22Rv1 (cell line): ENCODE measurements at regions not wholly inside any gene's neighbourhood (a gene's known extent, or its start where the extent isn't known, plus 50 kb on each side); places are given as distances from the start of the nearest gene placed in this dataset.

Experiments used
- H3K27ac ChIP-seq: fragments of 450-650 bp; 2 replicates; pipeline ENCODE4 v1.5.1; 2017
- ZFX ChIP-seq: fragments of 450-650 bp; IDR thresholded peaks from 2 replicates; pipeline ENCODE4 v1.6.1; 2017; ENCODE audit warnings: antibody characterized with exemption, borderline replicate concordance
- TF ChIP-seq, protein P1 (sequence below): fragments of 450-650 bp; IDR thresholded peaks from 2 replicates; pipeline ENCODE4 v1.5.1; 2017; ENCODE audit warnings: mild to moderate bottlenecking

DNA sequence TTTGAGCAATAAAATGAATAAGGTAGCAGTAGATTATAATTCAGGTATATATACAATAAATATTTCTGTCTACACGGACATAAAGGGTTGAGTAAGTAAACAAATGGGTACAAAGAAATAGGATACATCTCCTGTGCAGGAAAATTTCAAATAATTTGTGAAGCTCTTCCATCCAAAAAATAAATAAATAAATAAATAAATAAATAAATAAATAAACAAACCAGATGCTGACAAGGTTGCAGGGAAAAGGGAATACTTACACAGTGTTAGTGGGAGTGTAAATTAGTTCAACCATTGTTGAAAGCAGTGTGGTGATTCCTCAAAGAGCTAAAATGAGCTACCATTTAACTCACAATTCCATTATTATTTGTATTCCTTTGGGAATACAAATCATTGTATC is 227.3 kb upstream of the CDH18 start:
- TF ChIP-seq ZFX = no peak
- no peak overlapping the region for H3K27ac ChIP-seq

DNA sequence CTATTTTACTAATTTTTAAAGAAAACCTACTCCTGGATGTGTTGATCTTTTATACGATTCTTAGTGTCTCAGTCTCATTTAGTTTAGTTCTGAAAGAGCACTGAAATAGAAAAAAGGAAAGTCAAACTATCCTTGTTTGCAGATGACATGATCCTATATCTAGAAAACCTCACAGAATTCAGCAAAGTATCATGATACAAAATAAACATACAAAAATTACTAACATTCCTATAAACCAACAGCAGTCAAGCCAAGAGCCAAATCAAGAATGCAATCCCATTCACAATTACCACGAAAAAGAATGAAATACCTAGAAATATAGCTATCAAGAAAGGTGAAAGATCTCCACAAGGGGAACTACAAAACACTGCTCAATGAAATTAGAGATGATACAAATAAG is 225.8 kb upstream of the CDH18 start:
- TF ChIP-seq, protein P1, sequence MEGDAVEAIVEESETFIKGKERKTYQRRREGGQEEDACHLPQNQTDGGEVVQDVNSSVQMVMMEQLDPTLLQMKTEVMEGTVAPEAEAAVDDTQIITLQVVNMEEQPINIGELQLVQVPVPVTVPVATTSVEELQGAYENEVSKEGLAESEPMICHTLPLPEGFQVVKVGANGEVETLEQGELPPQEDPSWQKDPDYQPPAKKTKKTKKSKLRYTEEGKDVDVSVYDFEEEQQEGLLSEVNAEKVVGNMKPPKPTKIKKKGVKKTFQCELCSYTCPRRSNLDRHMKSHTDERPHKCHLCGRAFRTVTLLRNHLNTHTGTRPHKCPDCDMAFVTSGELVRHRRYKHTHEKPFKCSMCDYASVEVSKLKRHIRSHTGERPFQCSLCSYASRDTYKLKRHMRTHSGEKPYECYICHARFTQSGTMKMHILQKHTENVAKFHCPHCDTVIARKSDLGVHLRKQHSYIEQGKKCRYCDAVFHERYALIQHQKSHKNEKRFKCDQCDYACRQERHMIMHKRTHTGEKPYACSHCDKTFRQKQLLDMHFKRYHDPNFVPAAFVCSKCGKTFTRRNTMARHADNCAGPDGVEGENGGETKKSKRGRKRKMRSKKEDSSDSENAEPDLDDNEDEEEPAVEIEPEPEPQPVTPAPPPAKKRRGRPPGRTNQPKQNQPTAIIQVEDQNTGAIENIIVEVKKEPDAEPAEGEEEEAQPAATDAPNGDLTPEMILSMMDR = no peak
- H3K27ac ChIP-seq = no peak overlapping the region

DNA sequence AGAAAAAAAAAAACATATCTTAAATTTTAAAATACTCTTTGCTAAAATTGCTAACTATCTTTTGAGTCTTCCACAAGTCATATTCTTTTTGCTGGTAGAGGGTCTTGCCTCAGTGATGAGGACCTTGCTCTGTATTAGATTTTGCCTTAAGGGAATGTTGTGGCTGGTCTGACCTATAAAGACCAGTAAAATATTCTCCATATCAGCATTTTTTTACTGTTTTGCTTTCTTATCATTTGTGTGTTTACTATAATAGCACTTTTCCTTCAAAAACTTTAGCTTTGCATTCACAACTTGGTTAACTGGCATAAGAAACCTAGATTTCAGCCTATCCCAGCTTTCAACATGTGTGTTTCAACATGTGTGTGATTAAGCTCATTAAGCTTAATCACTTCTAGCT is 224.7 kb upstream of the CDH18 start:
- H3K27ac ChIP-seq = no peak overlapping the region
- TF ChIP-seq, protein P1 = no peak
- no peak for TF ChIP-seq ZFX

DNA sequence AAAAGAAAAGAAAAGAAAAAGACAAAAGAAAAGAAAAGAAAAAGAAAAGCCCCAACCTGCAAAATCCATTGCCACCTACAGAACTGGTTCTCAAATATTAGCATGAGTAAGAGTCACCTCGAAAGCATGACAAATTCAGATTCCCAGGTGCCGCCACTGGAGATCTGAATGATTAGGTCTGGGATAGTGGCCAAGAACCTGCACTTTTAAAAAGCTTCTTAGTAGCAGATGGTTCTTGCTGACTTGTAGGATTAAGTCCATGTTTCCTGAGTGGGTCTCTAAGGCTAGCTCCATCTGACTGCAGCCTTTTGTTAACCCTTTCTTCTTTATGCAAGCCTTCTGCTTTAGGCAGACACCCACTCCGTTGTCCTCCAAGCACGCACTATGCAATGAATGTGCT is 178.5 kb upstream of the CDH18 start:
- H3K27ac ChIP-seq = no peak overlapping the region
- TF ChIP-seq, protein P1 = no peak

DNA sequence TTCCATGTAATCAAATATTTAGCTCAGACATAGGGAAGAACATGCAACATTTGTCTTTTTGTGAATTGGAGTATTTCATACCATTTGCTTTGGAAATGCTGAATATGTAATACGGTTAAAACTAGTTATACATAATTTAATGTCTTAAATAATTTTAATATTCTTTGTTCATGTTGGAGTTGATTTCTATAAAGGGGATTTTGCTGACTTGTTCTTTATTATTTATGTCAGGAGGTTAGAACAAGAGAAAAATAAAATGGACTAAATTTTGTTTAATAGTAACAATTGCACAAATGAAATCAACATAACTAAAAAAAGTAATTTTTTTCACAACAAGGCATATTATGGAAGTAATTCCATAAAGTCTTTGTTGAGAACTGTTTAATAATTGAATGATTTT is 170.0 kb upstream of the CDH18 start:
- TF ChIP-seq ZFX = no peak
- TF ChIP-seq, protein P1 = no peak

DNA sequence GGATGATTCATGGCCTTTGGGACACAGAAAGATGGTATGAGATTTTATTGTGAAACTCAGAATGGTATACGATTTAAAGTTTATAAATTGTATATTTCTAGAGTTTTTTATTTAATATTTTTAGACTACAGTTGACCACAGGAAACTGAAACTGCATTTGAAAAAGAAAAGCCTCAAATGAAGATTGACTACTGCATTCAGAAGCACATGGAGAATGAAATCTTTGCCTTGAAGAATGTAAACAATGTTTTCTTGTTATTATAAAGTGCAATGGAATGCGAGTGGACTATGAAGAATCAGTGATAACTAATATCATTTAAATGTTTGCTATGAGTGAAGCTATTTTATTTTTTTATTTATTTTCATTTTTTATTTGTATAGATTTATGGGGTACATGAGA is 169.1 kb upstream of the CDH18 start:
- TF ChIP-seq ZFX = no peak
- TF ChIP-seq, protein P1 = no peak

More for the DNA sequence above, 170.0 kb upstream of the CDH18 start:
- no peak overlapping the region for H3K27ac ChIP-seq

DNA sequence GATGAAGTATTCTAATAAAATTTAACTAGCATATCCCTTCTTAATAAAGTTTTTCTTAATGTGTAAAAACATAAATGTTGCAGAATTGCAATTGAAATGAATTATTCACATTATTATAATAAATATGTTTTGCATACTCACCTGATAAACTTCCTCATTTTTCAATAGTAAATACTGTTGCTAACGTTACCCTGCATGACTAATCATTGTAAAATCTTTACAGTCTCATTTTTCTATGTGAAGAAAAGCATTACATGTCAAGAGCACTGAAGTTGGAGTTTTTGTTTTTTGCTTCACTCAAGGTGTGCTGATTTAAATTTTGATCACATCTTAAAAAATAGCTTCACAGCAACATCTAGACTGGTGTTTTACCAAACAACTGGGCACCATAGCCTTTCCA is 157.2 kb upstream of the CDH18 start:
- TF ChIP-seq, protein P1 = no peak
- TF ChIP-seq ZFX = no peak
- no peak overlapping the region for H3K27ac ChIP-seq

More for the DNA sequence above, 169.1 kb upstream of the CDH18 start:
- no peak overlapping the region for H3K27ac ChIP-seq

DNA sequence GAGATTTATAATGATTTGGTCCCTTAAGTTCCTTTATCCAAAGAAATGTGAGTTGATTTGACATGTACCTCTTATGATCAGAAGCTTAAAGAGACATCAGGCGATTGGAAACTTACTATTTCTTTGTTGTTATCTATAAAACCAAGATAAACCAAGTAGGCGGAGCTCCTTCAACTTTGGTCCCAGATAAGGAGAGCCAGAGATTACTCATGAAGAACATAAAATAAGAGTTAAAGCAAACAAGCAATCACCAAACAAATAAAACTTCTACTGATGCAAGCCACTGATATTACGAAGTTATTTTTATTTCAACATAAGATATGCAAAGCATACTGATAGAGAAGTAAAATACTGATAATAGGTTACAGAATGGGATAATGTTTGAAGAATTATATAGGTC is 141.5 kb upstream of the CDH18 start:
- no peak for TF ChIP-seq ZFX
- TF ChIP-seq, protein P1 = no peak

More for the DNA sequence above, 141.5 kb upstream of the CDH18 start:
- H3K27ac ChIP-seq = no peak overlapping the region
